Activated T-cell treated with anti-CD3 and anti-CD28 coated beads for 24 hours (primary cell): ENCODE measurements at regions not wholly inside any gene's neighbourhood (a gene's known extent, or its start where the extent isn't known, plus 50 kb on each side); places are given as distances from the start of the nearest gene placed in this dataset.
"Not testable (repeated sequence)": the region's sequence is repeated elsewhere in the genome, so short reads cannot be mapped to it uniquely, and the experiment has no call there.

Source experiments
- DNase-seq: peaks from one replicate; pipeline ENCODE4 v3.0.0-alpha.2; 2020; ENCODE audit warnings: low read depth

GRCh38 chr2:19201911-19202462, 156.4 kb downstream of the OSR1 start:
- no peak for DNase-seq

- DNase-seq = no peak
Observed at GRCh38 chr2:19198381-19198780, 160.0 kb downstream of the OSR1 start.

GRCh38 chr2:19195661-19196060, 162.8 kb downstream of the OSR1 start:
- DNase-seq = no peak

- DNase-seq = no peak
Observed at GRCh38 chr2:19189391-19189790, 169.0 kb downstream of the OSR1 start.

- no peak for DNase-seq
Observed at GRCh38 chr2:19187323-19188020, 171.0 kb downstream of the OSR1 start.

GRCh38 chr2:19185086-19185485, 173.3 kb downstream of the OSR1 start:
- no peak for DNase-seq

GRCh38 chr2:19178175-19178574, 180.2 kb downstream of the OSR1 start:
- no peak for DNase-seq

GRCh38 chr2:19176977-19177376, 181.4 kb downstream of the OSR1 start:
- no peak for DNase-seq

- DNase-seq = no peak
Observed at GRCh38 chr2:19176172-19176852, 182.1 kb downstream of the OSR1 start.

- DNase-seq = no peak
Observed at GRCh38 chr2:19174176-19174575, 184.2 kb downstream of the OSR1 start.

GRCh38 chr2:19171409-19171808, 187.0 kb downstream of the OSR1 start:
- no peak for DNase-seq

GRCh38 chr2:19169134-19169768, 189.2 kb downstream of the OSR1 start:
- no peak for DNase-seq

- DNase-seq = not testable (repeated sequence)
Observed at GRCh38 chr2:19164099-19164498, 194.3 kb downstream of the OSR1 start.

GRCh38 chr2:19158896-19159295, 199.5 kb downstream of the OSR1 start:
- DNase-seq = no peak

GRCh38 chr2:19158211-19158610, 200.2 kb downstream of the OSR1 start:
- no peak for DNase-seq

- no peak for DNase-seq
Observed at GRCh38 chr2:19156646-19157045, 201.8 kb downstream of the OSR1 start.

GRCh38 chr2:19150726-19151125, 207.7 kb downstream of the OSR1 start:
- no peak for DNase-seq

- no peak for DNase-seq
Observed at GRCh38 chr2:19146867-19147266, 211.6 kb downstream of the OSR1 start.

- DNase-seq = no peak
Observed at GRCh38 chr2:19141234-19142004, 217.0 kb downstream of the OSR1 start.

GRCh38 chr2:19140463-19141208, 217.8 kb downstream of the OSR1 start:
- no peak for DNase-seq

- no peak for DNase-seq
Observed at GRCh38 chr2:19139386-19139785, 219.0 kb downstream of the OSR1 start.
